ENCODE measurements at regions not wholly inside any gene's neighbourhood (a gene's known extent, or its start where the extent isn't known, plus 50 kb on each side); places are given as distances from the start of the nearest gene placed in this dataset.

- no peak for TF ChIP-seq MGA (IDR thresholded peaks at IDR 0.05)
These were observed 159.4 kb upstream of the SPTLC3 start (continued) for GRCh38 chr20:12849225-12849910.
